K562 (cell line): ENCODE measurements at regions not wholly inside any gene's neighbourhood (a gene's known extent, or its start where the extent isn't known, plus 50 kb on each side); places are given as distances from the start of the nearest gene placed in this dataset.

Source experiments
- ATF1 ChIP-seq, 2 experiments: fragments of 450-650 bp in 1 of 2; IDR thresholded peaks; 2 replicates each; pipeline ENCODE4 v1.6.1; 2016; ENCODE audit warnings: missing compliant biosample characterization in 1 of 2, missing genetic modification characterization in 1 of 2
- ATF7 ChIP-seq: fragments of 450-650 bp; IDR thresholded peaks from 2 replicates; pipeline ENCODE4 v1.7.1; 2014; ENCODE audit warnings: mild to moderate bottlenecking, moderate library complexity
- BACH1 ChIP-seq: fragments of 200-800 bp; sonication (Bioruptor generic); IDR thresholded peaks from 2 replicates; pipeline ENCODE4 v1.6.1; 2016; ENCODE audit warnings: missing genetic modification characterization, missing compliant biosample characterization
- ESRRA ChIP-seq: fragments of 450-650 bp; IDR thresholded peaks from 2 replicates; pipeline ENCODE4 v1.6.1; 2014; ENCODE audit warnings: low read depth, mild to moderate bottlenecking, moderate library complexity, borderline replicate concordance
- ILK ChIP-seq: fragments of 450-650 bp; IDR thresholded peaks from 2 replicates; pipeline ENCODE4 v1.6.1; 2016; ENCODE audit warnings: missing genetic modification characterization, low read depth, mild to moderate bottlenecking, missing compliant biosample characterization, moderate library complexity, borderline replicate concordance
- MTA3 ChIP-seq: fragments of 450-650 bp; formaldehyde crosslinking; IDR thresholded peaks from 2 replicates; pipeline ENCODE4 v1.6.1; 2017; ENCODE audit warnings: mild to moderate bottlenecking, borderline replicate concordance
- NONO ChIP-seq, 2 experiments: fragments of 200-400 bp in 1 of 2; fragments of 450-650 bp in 1 of 2; formaldehyde crosslinking in 1 of 2; IDR thresholded peaks; 2 replicates each; pipeline ENCODE4 v1.6.1; 2017; ENCODE audit warnings: low read depth in 2 of 2, mild to moderate bottlenecking in 2 of 2, moderate library complexity in 2 of 2, low read length in 1 of 2
- POLR2H ChIP-seq: IDR thresholded peaks from 2 replicates; pipeline ENCODE4 v1.6.1; 2016; ENCODE audit warnings: missing genetic modification characterization, low read depth, mild to moderate bottlenecking, control low read depth, missing compliant biosample characterization, moderate library complexity
- RAD21 ChIP-seq, 2 experiments: fragments of 250-450 bp in 1 of 2; fragments of 450-650 bp in 1 of 2; sonication (Bioruptor Pico) in 1 of 2; formaldehyde crosslinking in 1 of 2; IDR thresholded peaks in 1 of 2; conservative IDR thresholded peaks in 1 of 2; 2 replicates each; pipeline versions ENCODE4 v1.4.0 to v1.8.0; 2020 to 2022; ENCODE audit warnings: mild to moderate bottlenecking in 2 of 2, moderate library complexity in 1 of 2
- THRAP3 ChIP-seq: fragments of 450-650 bp; IDR thresholded peaks from 2 replicates; pipeline ENCODE4 v1.6.1; 2016; ENCODE audit warnings: mild to moderate bottlenecking, inconsistent platforms, borderline replicate concordance
- TRIM28 ChIP-seq: fragments of 450-650 bp; IDR thresholded peaks from 2 replicates; pipeline ENCODE4 v1.6.1; 2017
- ZNF217 ChIP-seq: sonication (generic); formaldehyde crosslinking; IDR thresholded peaks from 2 replicates; pipeline ENCODE4 v1.8.0; 2022; ENCODE audit warnings: mild to moderate bottlenecking, missing genetic modification reagents
- TF ChIP-seq, protein P1 (sequence below), 2 experiments: IDR thresholded peaks in 1 of 2; conservative IDR thresholded peaks in 1 of 2; 2 replicates each; pipeline ENCODE4 v1.6.1; 2016; ENCODE audit warnings: low read depth in 2 of 2, mild to moderate bottlenecking in 1 of 2, missing compliant biosample characterization in 1 of 2, missing genetic modification characterization in 1 of 2, moderate library complexity in 1 of 2
- TF ChIP-seq, protein P2 (sequence below): sonication (generic); formaldehyde crosslinking; IDR thresholded peaks from 2 replicates; pipeline ENCODE4 v1.8.0; 2022; ENCODE audit warnings: mild to moderate bottlenecking, missing genetic modification reagents
- TF ChIP-seq, protein P3 (sequence below): fragments of 450-650 bp; IDR thresholded peaks from 2 replicates; pipeline ENCODE4 v1.6.1; 2016
- TF ChIP-seq, protein P4 (sequence below), 3 experiments: IDR thresholded peaks in 2 of 3; conservative IDR thresholded peaks in 1 of 3; 2 replicates each; pipeline ENCODE4 v1.5.1; 2011 to 2012; ENCODE audit warnings: low read length in 3 of 3, mild to moderate bottlenecking in 3 of 3, control low read depth in 2 of 3, improper control_type of control experiment in 1 of 3, inconsistent platforms in 1 of 3, low read depth in 1 of 3, mixed read lengths in 1 of 3, moderate library complexity in 1 of 3; ENCODE audit not compliant: insufficient read depth in 2 of 3
- TF ChIP-seq, protein P5 (sequence below): fragments of 250-450 bp; sonication (Bioruptor Pico); IDR thresholded peaks from 2 replicates; pipeline ENCODE4 v1.9.0; 2021; ENCODE audit warnings: mild to moderate bottlenecking, inconsistent platforms

DNA sequence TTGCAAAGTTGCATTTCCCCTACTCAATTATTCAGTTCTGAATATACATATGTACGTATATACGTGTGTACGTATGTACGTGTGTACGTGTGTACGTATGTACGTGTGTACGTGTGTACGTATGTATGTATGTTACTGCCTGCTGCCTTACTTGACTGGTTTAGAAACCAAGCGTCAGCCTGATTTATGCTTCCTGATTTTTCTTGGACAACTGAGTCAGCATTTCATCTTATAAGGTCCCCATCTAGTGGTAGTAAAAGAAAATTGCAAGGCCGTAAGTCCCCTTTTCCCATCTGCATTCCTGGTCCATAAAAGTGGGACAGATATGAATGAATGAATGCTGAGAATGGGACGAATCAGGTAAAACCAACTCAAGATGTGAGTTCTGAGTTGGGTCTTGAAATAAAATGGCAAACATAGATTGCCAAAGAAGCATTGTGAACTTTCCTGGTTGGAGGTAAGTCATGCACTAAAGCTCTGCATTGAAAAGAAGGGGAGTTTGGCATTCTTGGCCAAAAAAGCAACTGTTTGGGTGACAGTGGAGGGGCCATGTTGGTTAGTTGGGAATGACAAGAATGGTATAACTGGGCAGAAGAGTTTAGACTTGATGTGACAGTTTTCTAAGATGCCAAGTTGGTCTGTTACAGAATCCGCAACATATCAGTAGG lies 76.4 kb upstream of the DNAH14 start (continued):
- TF ChIP-seq, protein P1, sequence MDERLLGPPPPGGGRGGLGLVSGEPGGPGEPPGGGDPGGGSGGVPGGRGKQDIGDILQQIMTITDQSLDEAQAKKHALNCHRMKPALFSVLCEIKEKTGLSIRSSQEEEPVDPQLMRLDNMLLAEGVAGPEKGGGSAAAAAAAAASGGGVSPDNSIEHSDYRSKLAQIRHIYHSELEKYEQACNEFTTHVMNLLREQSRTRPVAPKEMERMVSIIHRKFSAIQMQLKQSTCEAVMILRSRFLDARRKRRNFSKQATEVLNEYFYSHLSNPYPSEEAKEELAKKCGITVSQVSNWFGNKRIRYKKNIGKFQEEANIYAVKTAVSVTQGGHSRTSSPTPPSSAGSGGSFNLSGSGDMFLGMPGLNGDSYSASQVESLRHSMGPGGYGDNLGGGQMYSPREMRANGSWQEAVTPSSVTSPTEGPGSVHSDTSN (CRISPR knock-in tag; IDR thresholded peaks at IDR 0.05; ENCODE audit: low read depth) = no peak
- TF ChIP-seq, protein P1 (tag; conservative IDR thresholded peaks at IDR 0.05; ENCODE audit: low read depth) = peak; percentile 82
- TF ChIP-seq ESRRA = no peak
- no peak for TF ChIP-seq ATF7
- no peak for TF ChIP-seq TRIM28
- no peak for TF ChIP-seq ATF1 (CRISPR knock-in tag; IDR thresholded peaks at IDR 0.05)
- TF ChIP-seq ATF1 (tag; IDR thresholded peaks at IDR 0.05) = 0 out of 2 replicates have a peak, but pooled peaks have one; percentile 20
- no peak for TF ChIP-seq THRAP3
- TF ChIP-seq MTA3 = no peak
- TF ChIP-seq ZNF217 (CRISPR knock-in tag) = no peak
- TF ChIP-seq, protein P2, sequence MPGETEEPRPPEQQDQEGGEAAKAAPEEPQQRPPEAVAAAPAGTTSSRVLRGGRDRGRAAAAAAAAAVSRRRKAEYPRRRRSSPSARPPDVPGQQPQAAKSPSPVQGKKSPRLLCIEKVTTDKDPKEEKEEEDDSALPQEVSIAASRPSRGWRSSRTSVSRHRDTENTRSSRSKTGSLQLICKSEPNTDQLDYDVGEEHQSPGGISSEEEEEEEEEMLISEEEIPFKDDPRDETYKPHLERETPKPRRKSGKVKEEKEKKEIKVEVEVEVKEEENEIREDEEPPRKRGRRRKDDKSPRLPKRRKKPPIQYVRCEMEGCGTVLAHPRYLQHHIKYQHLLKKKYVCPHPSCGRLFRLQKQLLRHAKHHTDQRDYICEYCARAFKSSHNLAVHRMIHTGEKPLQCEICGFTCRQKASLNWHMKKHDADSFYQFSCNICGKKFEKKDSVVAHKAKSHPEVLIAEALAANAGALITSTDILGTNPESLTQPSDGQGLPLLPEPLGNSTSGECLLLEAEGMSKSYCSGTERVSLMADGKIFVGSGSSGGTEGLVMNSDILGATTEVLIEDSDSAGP (CRISPR knock-in tag) = no peak
- TF ChIP-seq ILK (tag) = no peak
- no peak for TF ChIP-seq NONO (IDR thresholded peaks at IDR 0.05; ENCODE audit: low read depth in 2 of 2, low read length in 1 of 2)
- TF ChIP-seq, protein P3, sequence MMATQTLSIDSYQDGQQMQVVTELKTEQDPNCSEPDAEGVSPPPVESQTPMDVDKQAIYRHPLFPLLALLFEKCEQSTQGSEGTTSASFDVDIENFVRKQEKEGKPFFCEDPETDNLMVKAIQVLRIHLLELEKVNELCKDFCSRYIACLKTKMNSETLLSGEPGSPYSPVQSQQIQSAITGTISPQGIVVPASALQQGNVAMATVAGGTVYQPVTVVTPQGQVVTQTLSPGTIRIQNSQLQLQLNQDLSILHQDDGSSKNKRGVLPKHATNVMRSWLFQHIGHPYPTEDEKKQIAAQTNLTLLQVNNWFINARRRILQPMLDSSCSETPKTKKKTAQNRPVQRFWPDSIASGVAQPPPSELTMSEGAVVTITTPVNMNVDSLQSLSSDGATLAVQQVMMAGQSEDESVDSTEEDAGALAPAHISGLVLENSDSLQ = peak; percentile 84
- TF ChIP-seq, protein P4, sequence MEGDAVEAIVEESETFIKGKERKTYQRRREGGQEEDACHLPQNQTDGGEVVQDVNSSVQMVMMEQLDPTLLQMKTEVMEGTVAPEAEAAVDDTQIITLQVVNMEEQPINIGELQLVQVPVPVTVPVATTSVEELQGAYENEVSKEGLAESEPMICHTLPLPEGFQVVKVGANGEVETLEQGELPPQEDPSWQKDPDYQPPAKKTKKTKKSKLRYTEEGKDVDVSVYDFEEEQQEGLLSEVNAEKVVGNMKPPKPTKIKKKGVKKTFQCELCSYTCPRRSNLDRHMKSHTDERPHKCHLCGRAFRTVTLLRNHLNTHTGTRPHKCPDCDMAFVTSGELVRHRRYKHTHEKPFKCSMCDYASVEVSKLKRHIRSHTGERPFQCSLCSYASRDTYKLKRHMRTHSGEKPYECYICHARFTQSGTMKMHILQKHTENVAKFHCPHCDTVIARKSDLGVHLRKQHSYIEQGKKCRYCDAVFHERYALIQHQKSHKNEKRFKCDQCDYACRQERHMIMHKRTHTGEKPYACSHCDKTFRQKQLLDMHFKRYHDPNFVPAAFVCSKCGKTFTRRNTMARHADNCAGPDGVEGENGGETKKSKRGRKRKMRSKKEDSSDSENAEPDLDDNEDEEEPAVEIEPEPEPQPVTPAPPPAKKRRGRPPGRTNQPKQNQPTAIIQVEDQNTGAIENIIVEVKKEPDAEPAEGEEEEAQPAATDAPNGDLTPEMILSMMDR (IDR thresholded peaks at IDR 0.05 in 2 of 3, conservative IDR thresholded peaks at IDR 0.05 in 1 of 3; ENCODE audit: insufficient read depth in 2 of 3, low read depth in 1 of 3, low read length in 3 of 3) = peak; percentile 63 to 84 (median 78)
- peak; percentile 70 to 84 for TF ChIP-seq RAD21 (CRISPR knock-in tag; conservative IDR thresholded peaks at IDR 0.05 in 1 of 2, IDR thresholded peaks at IDR 0.05 in 1 of 2)
- TF ChIP-seq BACH1 = 0 out of 2 replicates have a peak, but pooled peaks have one; percentile 56
- TF ChIP-seq, protein P5, sequence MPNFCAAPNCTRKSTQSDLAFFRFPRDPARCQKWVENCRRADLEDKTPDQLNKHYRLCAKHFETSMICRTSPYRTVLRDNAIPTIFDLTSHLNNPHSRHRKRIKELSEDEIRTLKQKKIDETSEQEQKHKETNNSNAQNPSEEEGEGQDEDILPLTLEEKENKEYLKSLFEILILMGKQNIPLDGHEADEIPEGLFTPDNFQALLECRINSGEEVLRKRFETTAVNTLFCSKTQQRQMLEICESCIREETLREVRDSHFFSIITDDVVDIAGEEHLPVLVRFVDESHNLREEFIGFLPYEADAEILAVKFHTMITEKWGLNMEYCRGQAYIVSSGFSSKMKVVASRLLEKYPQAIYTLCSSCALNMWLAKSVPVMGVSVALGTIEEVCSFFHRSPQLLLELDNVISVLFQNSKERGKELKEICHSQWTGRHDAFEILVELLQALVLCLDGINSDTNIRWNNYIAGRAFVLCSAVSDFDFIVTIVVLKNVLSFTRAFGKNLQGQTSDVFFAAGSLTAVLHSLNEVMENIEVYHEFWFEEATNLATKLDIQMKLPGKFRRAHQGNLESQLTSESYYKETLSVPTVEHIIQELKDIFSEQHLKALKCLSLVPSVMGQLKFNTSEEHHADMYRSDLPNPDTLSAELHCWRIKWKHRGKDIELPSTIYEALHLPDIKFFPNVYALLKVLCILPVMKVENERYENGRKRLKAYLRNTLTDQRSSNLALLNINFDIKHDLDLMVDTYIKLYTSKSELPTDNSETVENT = no peak
- no peak for TF ChIP-seq POLR2H
